Cardiac septum (tissue), 1 donor: ENCODE measurements at regions not wholly inside any gene's neighbourhood (a gene's known extent, or its start where the extent isn't known, plus 50 kb on each side); places are given as distances from the start of the nearest gene placed in this dataset.

Source experiments
- DNase-seq: peaks from one replicate; pipeline ENCODE4 v3.0.0-alpha.2; 2020; ENCODE audit warnings: low spot score
- intact Hi-C: fragments of 100-400 bp; cut with DNase I; formaldehyde crosslinking; loops from one replicate; pipeline ENCODE4 v1.14.0; 2022
- microRNA-seq: library from miRNA; unstranded; fragments of <30 nt; microRNA quantifications from one replicate; pipeline ENCODE4 v1.2.0, GENCODE V29; 2020
- donor health status: DM: no; HTN: no; CAD: no.

DNA sequence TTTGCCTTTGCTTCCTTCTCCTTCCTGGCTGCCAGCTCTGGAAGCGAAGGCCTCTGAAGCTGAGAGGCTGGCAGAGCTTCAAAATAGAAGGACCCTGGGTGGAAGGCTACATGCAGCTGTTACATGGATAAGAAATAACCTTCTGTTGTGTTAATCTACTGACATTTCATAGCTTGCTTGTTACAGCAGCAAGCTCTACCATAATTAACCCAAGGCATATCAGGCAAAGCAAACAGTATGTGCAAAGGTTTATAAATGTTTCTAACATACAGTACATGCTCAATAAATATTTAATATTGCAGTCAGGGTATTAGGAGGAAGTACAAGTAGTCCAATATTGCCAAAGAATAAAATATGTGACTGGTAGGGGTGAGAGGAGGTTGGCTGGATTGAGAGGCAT is 55.6 kb upstream of the MKLN1 start:
- DNase-seq, result no peak

GRCh38 chr7:131274986-131275385 is 52.7 kb upstream of the MKLN1 start:
- intact Hi-C loops, result no loop called here
- DNase-seq, result no peak

More for the DNA sequence above, 55.6 kb upstream of the MKLN1 start:
- intact Hi-C loops, result no loop called here

- intact Hi-C loops, result no loop called here
- DNase-seq, result no peak
These were observed 51.5 kb upstream of the MKLN1 start for GRCh38 chr7:131276190-131276589.

DNA sequence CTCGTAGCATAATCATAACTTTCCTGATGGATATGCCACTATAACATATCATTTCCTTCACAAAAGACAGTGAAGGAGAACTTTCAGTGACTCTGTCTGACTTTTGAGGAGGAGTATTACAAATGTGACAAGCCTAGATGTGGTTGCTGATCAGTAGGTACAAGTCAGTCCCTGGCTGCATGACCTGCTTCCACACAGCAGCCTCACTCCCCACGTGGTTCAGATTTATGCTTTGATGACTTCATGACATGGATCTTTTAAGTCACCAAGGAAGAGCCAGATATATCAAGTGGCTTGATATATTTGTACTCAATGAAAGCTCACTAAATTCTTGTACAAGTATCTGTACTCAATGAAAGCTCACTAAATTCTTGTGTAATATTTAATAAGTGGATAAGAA is 50.9 kb upstream of the MKLN1 start:
- DNase-seq, result no peak
- intact Hi-C loops, result no loop called here

Small RNAs in the stretch of these regions (microRNA-seq; reads per million reads assigned to microRNA genes)
- gene MIR29A, result 8,542 reads per million, percentile 95 among the genes with 10 or more reads in this experiment
